ENCODE measurements at regions not wholly inside any gene's neighbourhood (a gene's known extent, or its start where the extent isn't known, plus 50 kb on each side); places are given as distances from the start of the nearest gene placed in this dataset.

GRCh38 chr5:65081071-65081470 lies 312.3 kb downstream of the CWC27 start:
- no peak for TF ChIP-seq CTCF (IDR thresholded peaks at IDR 0.05; ENCODE audit: borderline replicate concordance, extremely low read depth, low read length, poor library complexity, severe bottlenecking)
- TF ChIP-seq EZH2 (IDR thresholded peaks at IDR 0.05; ENCODE audit: borderline replicate concordance, low read depth, low read length, severe bottlenecking): no peak
